LNCaP clone FGC (cell line): ENCODE measurements at regions not wholly inside any gene's neighbourhood (a gene's known extent, or its start where the extent isn't known, plus 50 kb on each side); places are given as distances from the start of the nearest gene placed in this dataset.

Source experiments
- DNase-seq: peaks from one replicate; pipeline ENCODE4 v3.0.0-alpha.2; 2011; ENCODE audit warnings: low read depth
- H3K4me3 ChIP-seq: 2 replicates; pipeline ENCODE4 v1.5.1; 2011; ENCODE audit warnings: mild to moderate bottlenecking, low read depth, low read length, control low read depth
- CTCF ChIP-seq: IDR thresholded peaks from 2 replicates; pipeline ENCODE4 v1.5.1; 2012; ENCODE audit warnings: mild to moderate bottlenecking; ENCODE audit not compliant: control insufficient read depth, insufficient read depth; ENCODE audit errors: extremely low read depth

DNA sequence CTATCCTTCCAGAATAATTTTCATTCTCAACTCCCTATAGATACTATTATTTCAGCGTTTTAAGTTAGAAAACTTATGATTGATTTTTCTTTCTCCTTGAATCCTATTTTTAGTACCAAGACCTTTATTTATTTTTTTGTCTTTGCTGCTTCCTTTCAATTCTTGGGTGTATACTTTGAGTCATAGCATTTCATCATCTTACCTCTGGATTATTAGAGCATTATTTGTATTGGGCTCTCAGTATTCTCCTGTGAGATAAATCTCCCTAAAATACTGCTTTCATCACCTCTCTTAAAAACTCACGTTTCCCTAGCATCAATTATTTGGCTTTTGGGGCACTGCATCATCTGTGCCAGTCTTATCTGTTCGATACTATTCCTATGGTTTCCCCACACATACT is 222.8 kb downstream of the POSTN start:
- no peak overlapping the region for H3K4me3 ChIP-seq
- DNase-seq: no peak
- TF ChIP-seq CTCF: no peak

GRCh38 chr13:37375071-37375470 is 223.5 kb downstream of the POSTN start:
- DNase-seq: no peak
- no peak overlapping the region for H3K4me3 ChIP-seq
- TF ChIP-seq CTCF: no peak

- DNase-seq: no peak
- TF ChIP-seq CTCF: no peak
Measured at GRCh38 chr13:37369616-37370015, 229.0 kb downstream of the POSTN start.

DNA sequence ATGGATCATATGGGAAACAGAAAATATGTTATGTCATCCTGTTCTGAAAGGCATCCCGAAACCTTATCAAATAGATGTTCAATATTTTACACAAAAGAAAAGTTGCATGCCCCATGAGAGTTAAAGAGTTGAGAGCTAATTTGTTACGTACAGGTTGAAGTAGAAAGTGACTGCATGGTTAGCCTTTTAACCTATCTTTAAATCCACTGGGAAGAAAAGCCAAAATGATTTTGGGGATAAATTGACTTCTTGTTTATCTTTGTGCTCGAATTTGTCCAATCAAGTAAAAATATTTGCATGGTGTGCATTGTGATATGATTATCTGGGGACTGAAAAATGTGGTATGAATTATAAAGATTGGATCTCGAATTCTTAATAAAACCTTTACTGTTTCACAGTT is 230.1 kb downstream of the POSTN start:
- no peak for TF ChIP-seq CTCF
- DNase-seq: no peak
- no peak overlapping the region for H3K4me3 ChIP-seq

More at GRCh38 chr13:37369616-37370015, 229.0 kb downstream of the POSTN start:
- no peak overlapping the region for H3K4me3 ChIP-seq

- no peak overlapping the region for H3K4me3 ChIP-seq
- TF ChIP-seq CTCF: no peak
- no peak for DNase-seq
Measured at GRCh38 chr13:37366044-37366770, 232.4 kb downstream of the POSTN start.

DNA sequence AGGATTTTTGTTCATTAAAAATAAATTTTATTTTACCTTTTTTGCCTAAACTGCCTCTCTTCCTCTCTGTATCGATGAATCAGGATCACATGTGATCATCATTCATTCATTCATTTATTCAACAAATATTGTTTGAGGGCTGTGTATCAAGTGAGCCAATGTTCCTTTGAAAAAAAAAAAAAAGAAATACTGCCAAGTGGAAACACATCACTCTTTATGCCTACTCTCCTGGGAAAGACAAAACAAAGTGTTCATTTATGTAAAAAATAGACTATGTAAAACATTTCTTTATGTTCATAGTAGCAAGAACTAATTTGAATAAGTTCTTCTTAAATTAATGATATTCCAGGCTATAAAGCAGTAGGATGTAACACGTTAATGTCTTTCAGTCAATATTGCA is 233.1 kb downstream of the POSTN start:
- no peak for TF ChIP-seq CTCF
- no peak for DNase-seq
- H3K4me3 ChIP-seq: no peak overlapping the region

GRCh38 chr13:37364956-37365355 is 233.6 kb downstream of the POSTN start:
- no peak for DNase-seq
- no peak for TF ChIP-seq CTCF
- no peak overlapping the region for H3K4me3 ChIP-seq
